ENCODE measurements at regions not wholly inside any gene's neighbourhood (a gene's known extent, or its start where the extent isn't known, plus 50 kb on each side); places are given as distances from the start of the nearest gene placed in this dataset.

DNA sequence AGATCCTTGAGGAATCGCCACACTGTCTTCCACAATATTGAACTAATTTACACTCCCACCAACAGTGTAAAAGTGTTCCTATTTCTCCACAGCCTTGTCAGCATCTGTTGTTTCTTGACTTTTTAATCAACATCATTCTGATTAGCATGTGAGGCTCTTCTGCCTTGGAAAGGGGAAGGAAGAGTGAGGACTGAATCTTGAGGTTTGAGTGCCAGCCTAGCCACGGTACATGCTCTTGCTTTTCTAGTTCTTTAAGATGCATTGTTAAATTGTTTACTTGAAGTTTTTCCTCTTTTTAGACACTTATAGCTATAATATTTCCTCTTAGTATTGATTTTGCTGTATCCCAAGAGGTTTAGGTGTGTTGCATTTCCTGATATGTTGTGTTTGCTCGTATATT, 596.1 kb downstream of the OTOL1 start:
- TF ChIP-seq, protein P1, sequence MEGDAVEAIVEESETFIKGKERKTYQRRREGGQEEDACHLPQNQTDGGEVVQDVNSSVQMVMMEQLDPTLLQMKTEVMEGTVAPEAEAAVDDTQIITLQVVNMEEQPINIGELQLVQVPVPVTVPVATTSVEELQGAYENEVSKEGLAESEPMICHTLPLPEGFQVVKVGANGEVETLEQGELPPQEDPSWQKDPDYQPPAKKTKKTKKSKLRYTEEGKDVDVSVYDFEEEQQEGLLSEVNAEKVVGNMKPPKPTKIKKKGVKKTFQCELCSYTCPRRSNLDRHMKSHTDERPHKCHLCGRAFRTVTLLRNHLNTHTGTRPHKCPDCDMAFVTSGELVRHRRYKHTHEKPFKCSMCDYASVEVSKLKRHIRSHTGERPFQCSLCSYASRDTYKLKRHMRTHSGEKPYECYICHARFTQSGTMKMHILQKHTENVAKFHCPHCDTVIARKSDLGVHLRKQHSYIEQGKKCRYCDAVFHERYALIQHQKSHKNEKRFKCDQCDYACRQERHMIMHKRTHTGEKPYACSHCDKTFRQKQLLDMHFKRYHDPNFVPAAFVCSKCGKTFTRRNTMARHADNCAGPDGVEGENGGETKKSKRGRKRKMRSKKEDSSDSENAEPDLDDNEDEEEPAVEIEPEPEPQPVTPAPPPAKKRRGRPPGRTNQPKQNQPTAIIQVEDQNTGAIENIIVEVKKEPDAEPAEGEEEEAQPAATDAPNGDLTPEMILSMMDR (IDR thresholded peaks at IDR 0.05): no peak
- TF ChIP-seq EZH2 (IDR thresholded peaks at IDR 0.05) (no peak), EZH2phosphoT487 (IDR thresholded peaks at IDR 0.05) (no peak)
